ENCODE measurements at regions not wholly inside any gene's neighbourhood (a gene's known extent, or its start where the extent isn't known, plus 50 kb on each side); places are given as distances from the start of the nearest gene placed in this dataset.

GRCh38 chr10:130867446-130868194 is 443.9 kb downstream of the TCERG1L start:
- no peak for DNase-seq (ENCODE audit: low read depth in 2 of 2)

GRCh38 chr10:130869179-130869841 is 442.2 kb downstream of the TCERG1L start:
- no peak for DNase-seq (ENCODE audit: low read depth in 2 of 2)

- no peak for DNase-seq (ENCODE audit: low read depth in 2 of 2)
Observed at GRCh38 chr10:130871406-130871805, 440.1 kb downstream of the TCERG1L start.

GRCh38 chr10:130873636-130874035 is 437.9 kb downstream of the TCERG1L start:
- no peak for DNase-seq (ENCODE audit: low read depth in 2 of 2)

GRCh38 chr10:130875116-130875515 is 436.4 kb downstream of the TCERG1L start:
- DNase-seq (ENCODE audit: low read depth in 2 of 2) = no peak

- DNase-seq (ENCODE audit: low read depth in 2 of 2) = no peak
Observed at GRCh38 chr10:130875897-130876472, 435.5 kb downstream of the TCERG1L start.

GRCh38 chr10:130877126-130877525 is 434.4 kb downstream of the TCERG1L start:
- DNase-seq (ENCODE audit: low read depth in 2 of 2) = no peak

- no peak for DNase-seq (ENCODE audit: low read depth in 2 of 2)
Observed at GRCh38 chr10:130878131-130878530, 433.4 kb downstream of the TCERG1L start.

- DNase-seq (ENCODE audit: low read depth in 2 of 2) = no peak
Observed at GRCh38 chr10:130882906-130883305, 428.6 kb downstream of the TCERG1L start.

GRCh38 chr10:130884456-130884855 is 427.1 kb downstream of the TCERG1L start:
- DNase-seq (ENCODE audit: low read depth in 2 of 2) = no peak

- no peak for DNase-seq (ENCODE audit: low read depth in 2 of 2)
Observed at GRCh38 chr10:130885021-130885655, 426.4 kb downstream of the TCERG1L start.

GRCh38 chr10:130887170-130887569 is 424.4 kb downstream of the TCERG1L start:
- no peak for DNase-seq (ENCODE audit: low read depth in 2 of 2)

- no peak for DNase-seq (ENCODE audit: low read depth in 2 of 2)
Observed at GRCh38 chr10:130888493-130888892, 423.0 kb downstream of the TCERG1L start.

GRCh38 chr10:130889240-130889639 is 422.3 kb downstream of the TCERG1L start:
- DNase-seq (ENCODE audit: low read depth in 2 of 2) = no peak

- DNase-seq (ENCODE audit: low read depth in 2 of 2) = no peak
Observed at GRCh38 chr10:130889780-130890179, 421.7 kb downstream of the TCERG1L start.

GRCh38 chr10:130891066-130891465 is 420.5 kb downstream of the TCERG1L start:
- no peak for DNase-seq (ENCODE audit: low read depth in 2 of 2)

GRCh38 chr10:130894471-130894870 is 417.1 kb downstream of the TCERG1L start:
- DNase-seq (ENCODE audit: low read depth in 2 of 2) = no peak

GRCh38 chr10:130895161-130895560 is 416.4 kb downstream of the TCERG1L start:
- no peak for DNase-seq (ENCODE audit: low read depth in 2 of 2)

- no peak for DNase-seq (ENCODE audit: low read depth in 2 of 2)
Observed at GRCh38 chr10:130897815-130898214, 413.7 kb downstream of the TCERG1L start.

- DNase-seq (ENCODE audit: low read depth in 2 of 2) = no peak
Observed at GRCh38 chr10:130898381-130898780, 413.1 kb downstream of the TCERG1L start.

- no peak for DNase-seq (ENCODE audit: low read depth in 2 of 2)
Observed at GRCh38 chr10:130899856-130900255, 411.7 kb downstream of the TCERG1L start.

- DNase-seq (ENCODE audit: low read depth in 2 of 2) = no peak
Observed at GRCh38 chr10:130900441-130901160, 410.9 kb downstream of the TCERG1L start.

Measured in activated CD8-positive, alpha-beta memory T cell treated with anti-CD3 and anti-CD28 coated beads for 4 hours (primary cell).